ENCODE measurements at regions not wholly inside any gene's neighbourhood (a gene's known extent, or its start where the extent isn't known, plus 50 kb on each side); places are given as distances from the start of the nearest gene placed in this dataset.
A peak's percentile ranks its signal among the peaks of the same experiment; 100 is the strongest.

- TF ChIP-seq POLR2A (IDR thresholded peaks at IDR 0.05) (no peak), CTCF (IDR thresholded peaks at IDR 0.05) (no peak)
- DNase-seq (ENCODE audit: low spot score in 2 of 2), result no peak
- H3K4me3 ChIP-seq (ENCODE audit: low read depth, poor library complexity, severe bottlenecking), result no peak overlapping the region
- 79 to 83% methylated on average over 4 of the region's 4 CpGs for WGBS, 2 donors
- intact Hi-C loops (cut with DNase I; ENCODE audit: low total_unique reads), result no loop called here
Measured at GRCh38 chr6:109916759-109917158, 61.4 kb upstream of the GPR6 start.

- no peak for TF ChIP-seq CTCF (IDR thresholded peaks at IDR 0.05)
- no peak for TF ChIP-seq POLR2A (IDR thresholded peaks at IDR 0.05)
- DNase-seq (ENCODE audit: low spot score in 2 of 2), result no peak
- 96 to 98% methylated on average over 3 of the region's 3 CpGs for WGBS, 2 donors
- intact Hi-C loops (cut with DNase I; ENCODE audit: low total_unique reads), result no loop called here
- no peak overlapping the region for H3K4me3 ChIP-seq (ENCODE audit: low read depth, poor library complexity, severe bottlenecking)
Measured at GRCh38 chr6:109918227-109918626, 59.9 kb upstream of the GPR6 start.

GRCh38 chr6:109920911-109921310, 57.2 kb upstream of the GPR6 start:
- 95% methylated on average over 10 of the region's 10 CpGs for WGBS, 2 donors
- DNase-seq (ENCODE audit: low spot score in 2 of 2), result no peak
- intact Hi-C loops (cut with DNase I; ENCODE audit: low total_unique reads), result no loop called here
- TF ChIP-seq CTCF (IDR thresholded peaks at IDR 0.05) (no peak), POLR2A (IDR thresholded peaks at IDR 0.05) (no peak)
- no peak overlapping the region for H3K4me3 ChIP-seq (ENCODE audit: low read depth, poor library complexity, severe bottlenecking)

- intact Hi-C loops (cut with DNase I; ENCODE audit: low total_unique reads), result no loop called here
- 21 to 29% methylated on average over 4 of the region's 4 CpGs for WGBS, 2 donors
- peak in 1 of 2 donors; percentile 2 for DNase-seq (ENCODE audit: low spot score in 2 of 2)
- H3K4me3 ChIP-seq (ENCODE audit: low read depth, poor library complexity, severe bottlenecking), result no peak overlapping the region
- TF ChIP-seq CTCF (IDR thresholded peaks at IDR 0.05) (no peak), POLR2A (IDR thresholded peaks at IDR 0.05) (no peak)
Measured at GRCh38 chr6:109922851-109923250, 55.3 kb upstream of the GPR6 start.

GRCh38 chr6:109925075-109925474, 53.0 kb upstream of the GPR6 start:
- peak in 1 of 2 donors; percentile 15 for DNase-seq (ENCODE audit: low spot score in 2 of 2)
- TF ChIP-seq CTCF (IDR thresholded peaks at IDR 0.05) (no peak), POLR2A (IDR thresholded peaks at IDR 0.05) (no peak)
- intact Hi-C loops (cut with DNase I; ENCODE audit: low total_unique reads), result no loop called here
- WGBS, 2 donors, result 31 to 47% methylated on average over 3 of the region's 3 CpGs
- no peak overlapping the region for H3K4me3 ChIP-seq (ENCODE audit: low read depth, poor library complexity, severe bottlenecking)

- peak in 1 of 2 donors; percentile 3 for DNase-seq (ENCODE audit: low spot score in 2 of 2)
- intact Hi-C loops (cut with DNase I; ENCODE audit: low total_unique reads), result no loop called here
- TF ChIP-seq POLR2A (IDR thresholded peaks at IDR 0.05) (no peak), CTCF (IDR thresholded peaks at IDR 0.05) (no peak)
- 89 to 97% methylated on average over 1 of the region's 1 CpG for WGBS, 2 donors
- H3K4me3 ChIP-seq (ENCODE audit: low read depth, poor library complexity, severe bottlenecking), result no peak overlapping the region
Measured at GRCh38 chr6:109927052-109927451, 51.1 kb upstream of the GPR6 start.
